Fibroblast of skin of back (primary cell): ENCODE measurements at regions not wholly inside any gene's neighbourhood (a gene's known extent, or its start where the extent isn't known, plus 50 kb on each side); places are given as distances from the start of the nearest gene placed in this dataset.
"Not testable (repeated sequence)": the region's sequence is repeated elsewhere in the genome, so short reads cannot be mapped to it uniquely, and the experiment has no call there.

Experiments
- DNase-seq: peaks from one replicate; pipeline ENCODE4 v3.0.0-alpha.2; 2013

DNA sequence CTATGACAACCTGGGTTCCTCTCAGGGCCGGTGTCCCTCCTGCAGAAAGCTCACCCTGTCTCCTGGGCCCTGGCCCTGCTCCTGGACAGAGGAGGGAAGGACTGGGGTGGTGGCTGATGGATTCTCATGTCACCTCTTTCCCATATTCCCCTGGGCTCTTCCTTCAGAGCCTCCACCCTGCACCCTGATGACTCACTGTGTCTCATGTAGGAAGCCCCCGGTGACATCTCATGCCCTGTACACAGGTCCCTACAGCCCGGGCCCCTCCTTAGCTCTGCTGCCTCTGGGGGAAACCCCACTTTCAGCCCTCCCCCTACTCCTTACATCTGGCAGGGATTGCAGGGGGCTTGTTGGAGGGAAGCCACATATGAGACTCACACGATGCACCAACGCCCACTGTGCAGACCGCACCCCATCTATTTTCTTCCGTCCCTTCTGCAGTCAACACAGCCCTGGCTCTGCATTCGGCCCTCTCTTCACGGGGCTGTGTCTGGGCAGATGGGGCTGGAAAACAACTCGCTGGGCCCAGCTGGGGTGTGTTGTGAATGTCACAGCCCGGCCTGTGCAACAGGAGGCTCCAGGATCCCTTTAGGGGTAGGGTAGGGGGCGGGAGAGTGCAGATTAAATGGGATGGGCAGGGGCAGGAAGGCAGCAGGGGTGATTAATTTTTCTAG lies 124.6 kb upstream of the SULF2 start:
- peak; percentile 50 for DNase-seq

DNA sequence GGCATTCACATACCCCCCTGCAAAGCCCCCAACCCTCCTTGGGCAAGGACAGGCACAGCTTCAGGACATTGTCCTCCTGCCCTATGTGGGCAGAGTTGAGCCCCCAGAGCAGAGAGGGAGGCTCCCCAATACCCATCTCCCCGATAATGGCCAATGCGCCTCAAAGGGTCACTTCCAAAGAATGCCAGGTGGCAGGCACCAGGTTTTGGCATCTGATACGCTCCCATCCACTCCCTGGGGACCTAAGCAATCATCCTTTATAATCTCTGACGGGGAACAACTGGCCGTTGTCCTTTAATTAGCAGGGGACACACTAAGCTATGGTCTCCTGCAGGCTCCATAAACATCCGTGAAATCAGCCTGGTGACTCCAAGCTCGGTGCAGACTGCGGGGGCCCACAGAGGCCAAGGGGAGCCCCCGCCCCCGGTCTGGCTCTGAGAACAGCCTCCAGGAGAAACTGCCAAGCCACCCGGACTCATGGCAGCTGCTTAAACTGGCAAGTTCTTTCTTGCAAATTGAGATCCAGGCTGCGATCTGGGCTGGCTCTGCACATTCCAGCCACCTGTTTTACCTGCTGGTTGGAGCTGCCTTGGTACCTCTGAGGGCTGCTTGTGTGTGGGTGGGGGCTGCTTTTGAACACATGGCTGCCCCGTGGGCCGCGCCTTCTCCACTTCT lies 123.2 kb upstream of the SULF2 start:
- DNase-seq: not testable (repeated sequence)

DNA sequence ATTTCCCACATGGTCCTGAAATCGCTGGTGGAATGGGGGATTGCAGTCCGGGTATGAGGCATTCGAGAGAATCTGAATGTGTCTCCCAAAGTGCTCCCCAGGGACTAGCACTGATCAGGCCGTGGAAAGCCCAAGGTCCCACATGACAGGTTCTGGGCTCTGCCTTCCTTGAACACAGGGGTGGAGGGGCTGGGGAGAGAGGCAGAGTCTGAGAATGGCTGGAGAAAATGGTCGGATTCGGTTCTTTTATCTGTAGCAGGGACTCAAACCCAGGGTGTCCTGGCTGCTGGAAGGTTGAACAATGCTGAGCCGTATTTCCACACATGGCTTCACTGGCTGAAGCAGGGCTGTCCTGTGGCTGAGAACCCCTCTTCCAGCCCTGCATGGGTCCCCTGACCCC lies 122.7 kb upstream of the SULF2 start:
- peak; percentile 7 for DNase-seq

DNA sequence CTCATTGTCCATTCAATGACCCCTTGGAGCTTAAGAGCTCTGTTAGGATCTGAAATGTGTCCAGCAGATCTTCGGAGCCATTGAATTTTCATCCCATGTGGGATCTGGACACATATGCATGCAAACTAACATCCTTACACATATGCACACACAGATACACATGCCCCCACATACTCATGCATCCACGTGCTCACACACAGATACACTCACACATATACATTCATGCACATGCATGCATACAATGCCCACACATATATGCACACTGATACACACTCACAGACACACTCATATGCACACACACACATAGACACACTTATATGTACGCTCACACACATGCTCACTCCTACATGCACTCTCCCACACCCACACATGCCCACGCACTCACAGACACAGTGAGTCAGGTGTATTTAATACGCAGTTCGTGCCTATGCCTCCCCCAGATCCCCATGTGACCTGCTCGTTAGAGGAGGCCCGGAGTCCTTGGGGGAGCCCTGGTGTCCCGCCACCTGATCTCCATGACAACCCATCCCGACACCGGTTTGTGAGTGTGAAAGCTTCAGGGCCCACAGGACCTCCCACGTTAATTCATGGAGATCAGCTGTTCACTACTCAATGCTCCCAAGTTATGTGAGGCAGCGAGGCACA lies 121.9 kb upstream of the SULF2 start:
- no peak for DNase-seq

DNA sequence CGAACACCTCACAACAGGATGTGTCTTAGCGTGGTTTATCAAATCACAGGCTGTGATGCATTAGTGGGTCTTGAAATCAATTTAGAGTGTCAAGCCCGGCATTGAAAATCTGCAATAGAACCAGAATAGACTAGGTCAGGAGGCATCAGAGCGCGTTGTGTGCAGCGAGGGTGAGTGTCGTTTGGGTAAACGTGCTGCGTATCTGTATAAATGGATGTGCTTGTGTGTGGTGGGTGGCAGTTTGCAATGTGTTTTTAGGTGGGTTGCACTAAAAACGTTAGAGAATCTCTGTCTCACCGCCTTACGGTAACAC lies 121.0 kb upstream of the SULF2 start:
- DNase-seq: no peak

DNA sequence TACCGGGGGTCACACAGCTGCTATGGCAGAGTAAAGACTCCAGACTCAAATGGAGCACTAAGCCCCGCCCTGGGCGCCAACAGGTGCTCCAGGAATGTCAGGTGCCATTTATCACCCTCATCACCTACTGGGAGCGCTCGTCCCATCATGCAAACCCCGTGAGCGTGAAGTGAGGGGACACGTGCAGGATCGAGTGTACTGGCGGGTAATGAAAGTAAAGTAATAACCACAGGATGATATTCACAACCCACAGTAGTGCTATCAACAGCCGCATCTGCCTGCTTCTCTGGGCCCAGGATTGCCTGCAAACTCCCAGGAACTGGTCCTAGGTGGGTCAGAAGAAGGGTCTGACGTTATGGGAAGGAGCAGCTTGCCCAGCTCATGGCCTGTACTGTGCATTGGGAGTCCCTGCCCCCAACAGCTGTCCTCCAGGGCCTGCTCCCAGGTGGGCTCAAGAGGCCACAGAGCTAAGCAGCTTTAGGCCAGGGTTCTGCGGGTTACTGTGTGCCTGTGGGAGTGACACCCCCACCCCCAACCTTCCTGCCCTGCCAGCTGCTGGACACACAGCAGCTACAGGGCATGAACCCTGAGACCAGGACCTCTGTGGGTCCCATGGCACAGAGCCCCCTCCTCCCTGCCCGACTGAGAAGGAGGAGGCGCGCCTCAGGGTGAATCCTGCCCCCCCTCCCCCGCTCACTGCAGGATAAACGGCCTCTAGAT lies 120.5 kb upstream of the SULF2 start:
- DNase-seq: no peak

DNA sequence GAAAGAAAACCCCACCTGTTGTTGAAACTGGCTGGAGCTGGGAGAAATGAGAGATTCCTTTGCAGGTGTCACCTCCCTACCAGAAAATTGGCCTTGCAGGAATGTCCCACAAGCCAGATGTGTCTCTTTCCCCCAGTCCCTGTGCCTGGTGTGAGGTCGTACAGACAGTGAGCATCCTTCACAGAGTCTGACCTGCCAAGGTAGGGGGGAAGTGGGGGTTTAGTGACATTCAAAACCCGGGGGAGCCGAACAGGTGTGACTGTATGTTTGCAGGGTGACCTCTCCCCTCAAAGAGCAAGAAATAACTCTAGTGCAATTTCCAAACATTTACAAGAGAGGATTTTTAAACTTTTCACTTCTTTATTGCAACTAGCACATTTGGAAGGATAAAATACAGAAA lies 117.7 kb upstream of the SULF2 start:
- DNase-seq: not testable (repeated sequence)

DNA sequence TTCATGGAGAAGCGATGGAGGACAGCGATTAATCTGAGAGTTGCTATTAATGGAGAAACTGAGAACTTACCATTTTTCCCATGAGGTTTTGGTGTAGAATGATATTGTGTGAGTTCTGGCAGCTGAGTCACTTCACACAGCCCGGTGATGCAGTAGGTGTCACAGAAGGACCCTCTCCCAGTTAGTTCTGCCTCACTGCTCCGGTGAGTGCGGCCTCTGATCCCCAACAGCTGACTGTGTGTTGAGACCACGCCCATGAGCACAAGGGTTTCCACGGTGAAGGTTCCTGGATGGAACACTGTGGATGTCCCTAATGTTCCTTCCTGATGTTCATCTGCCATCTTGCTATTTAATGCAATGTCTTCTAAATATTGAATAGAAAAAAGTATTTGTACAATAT lies 114.0 kb upstream of the SULF2 start:
- DNase-seq: not testable (repeated sequence)

DNA sequence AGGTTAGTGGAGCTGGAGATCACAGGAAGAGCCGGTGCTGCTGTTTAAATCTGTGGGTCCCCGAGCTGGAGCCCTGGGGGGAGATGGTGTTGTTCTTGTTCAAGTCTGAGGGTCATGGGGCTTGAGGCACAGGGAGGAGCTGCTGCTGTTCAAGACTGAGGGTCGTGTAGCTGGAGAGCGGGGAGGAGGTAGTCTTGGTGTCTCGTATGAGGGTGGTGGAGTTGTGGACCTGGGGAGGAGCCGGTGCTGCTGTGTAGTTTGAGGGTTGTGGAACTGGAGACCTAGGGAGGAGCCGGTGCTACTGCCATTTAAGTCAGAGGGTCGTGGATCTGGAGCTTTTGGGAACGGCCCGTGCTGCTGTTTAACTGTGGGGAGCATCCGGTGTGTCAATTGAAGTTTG lies 112.2 kb upstream of the SULF2 start:
- DNase-seq: no peak

DNA sequence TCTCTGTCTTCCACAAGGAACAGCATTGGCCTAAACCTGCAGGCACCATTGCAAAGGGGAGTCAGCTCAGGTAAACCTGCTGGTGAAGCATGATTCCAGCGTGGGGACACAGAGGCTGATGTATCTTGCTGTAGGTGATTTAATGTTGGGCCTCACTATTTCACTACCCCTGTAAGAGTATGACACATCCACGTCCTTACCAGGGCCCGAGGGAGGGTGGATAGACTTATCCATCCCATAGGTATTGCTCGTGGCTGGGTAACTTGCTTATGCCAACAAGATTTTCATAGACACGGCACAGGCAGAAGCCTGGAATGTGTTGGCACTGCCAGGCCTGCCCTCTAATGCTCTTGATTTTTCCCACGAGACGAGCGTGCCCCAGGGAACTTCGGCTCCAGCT lies 107.4 kb upstream of the SULF2 start:
- not testable (repeated sequence) for DNase-seq

DNA sequence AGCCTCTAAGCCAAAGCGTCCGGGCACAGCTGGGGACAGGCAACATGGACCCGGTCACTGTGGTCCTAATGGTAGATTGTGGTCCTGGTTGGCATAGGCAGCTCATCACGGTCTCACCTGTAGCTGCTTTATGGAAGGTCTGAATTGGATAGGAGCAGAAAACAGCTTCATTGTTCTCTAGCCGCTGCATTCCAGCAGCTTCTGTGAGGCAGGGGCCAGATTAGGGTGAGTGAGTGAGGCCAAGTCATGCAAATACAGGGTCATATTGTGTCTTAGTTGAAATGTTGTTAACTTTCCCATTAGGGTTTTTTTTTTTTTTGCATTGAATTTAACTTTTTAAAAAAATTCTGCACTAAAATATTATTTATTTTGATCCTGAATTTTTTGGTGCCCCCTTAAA lies 105.4 kb upstream of the SULF2 start:
- DNase-seq: not testable (repeated sequence)

DNA sequence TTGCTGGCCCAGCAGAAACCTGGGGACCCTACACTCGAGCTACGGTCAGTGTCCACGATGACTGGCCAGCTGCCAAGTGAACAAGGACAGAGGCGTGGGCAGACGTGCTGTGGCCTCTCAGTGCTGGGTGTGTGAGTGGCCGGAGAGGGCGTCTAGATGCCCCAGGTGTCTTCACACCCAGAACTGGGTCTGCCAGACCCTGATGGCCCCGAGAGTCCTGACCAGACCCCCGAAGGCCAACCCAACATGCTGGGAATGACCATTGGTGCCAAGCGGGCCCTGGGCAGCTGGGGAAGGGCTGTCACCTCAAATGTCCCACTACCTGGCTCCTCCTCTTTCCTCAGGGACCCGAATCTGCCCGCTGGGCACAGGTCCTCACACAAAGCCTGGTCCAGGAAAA lies 104.5 kb upstream of the SULF2 start:
- DNase-seq: not testable (repeated sequence)

DNA sequence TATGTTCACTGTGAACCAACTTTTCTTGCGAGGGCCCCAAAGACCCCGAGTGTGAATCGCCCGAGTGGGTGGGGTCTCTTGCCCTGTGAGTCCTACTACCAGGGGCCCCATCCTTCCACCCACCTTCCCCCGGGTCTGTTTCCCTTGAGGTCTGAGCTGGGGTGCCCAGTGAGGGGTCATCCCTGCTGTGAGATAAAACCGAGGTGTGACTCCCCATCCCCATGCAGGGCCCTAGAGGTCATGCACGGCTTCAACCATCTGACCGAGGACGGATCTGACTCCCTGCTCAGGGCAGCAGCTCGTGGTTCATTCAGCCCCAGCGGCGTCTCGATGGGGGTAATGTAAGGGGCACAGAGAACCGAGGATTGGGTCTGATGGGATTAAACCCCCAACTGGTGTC lies 103.1 kb upstream of the SULF2 start:
- no peak for DNase-seq

DNA sequence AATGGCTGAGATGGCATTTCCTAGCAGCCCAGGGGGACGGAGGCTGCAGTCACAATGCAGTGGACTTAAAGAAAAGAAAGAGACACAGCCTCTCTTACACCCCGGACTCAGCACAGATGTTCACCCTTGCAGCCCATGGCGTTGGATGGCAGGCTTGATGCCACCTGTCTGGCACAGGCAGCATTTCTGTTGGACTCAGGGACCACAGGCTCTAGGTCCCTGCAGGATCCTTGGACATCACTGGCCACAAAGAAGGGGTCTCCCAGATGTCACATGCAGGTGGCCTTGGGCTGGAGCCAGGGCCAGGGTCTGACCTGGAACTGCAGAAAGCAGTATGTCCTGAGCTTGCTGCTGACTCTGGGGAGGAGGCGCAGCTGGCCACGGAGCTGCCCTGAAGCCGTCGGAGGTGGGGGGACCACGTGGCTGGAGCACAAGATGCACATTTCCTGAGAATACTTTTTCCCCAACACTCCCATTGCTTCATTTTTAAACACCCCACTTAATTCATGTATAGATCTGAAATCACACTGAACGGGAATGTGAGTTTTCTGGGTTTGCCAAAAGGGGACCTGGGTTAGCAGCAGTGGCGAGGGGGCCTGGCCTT lies 102.3 kb upstream of the SULF2 start:
- no peak for DNase-seq

DNA sequence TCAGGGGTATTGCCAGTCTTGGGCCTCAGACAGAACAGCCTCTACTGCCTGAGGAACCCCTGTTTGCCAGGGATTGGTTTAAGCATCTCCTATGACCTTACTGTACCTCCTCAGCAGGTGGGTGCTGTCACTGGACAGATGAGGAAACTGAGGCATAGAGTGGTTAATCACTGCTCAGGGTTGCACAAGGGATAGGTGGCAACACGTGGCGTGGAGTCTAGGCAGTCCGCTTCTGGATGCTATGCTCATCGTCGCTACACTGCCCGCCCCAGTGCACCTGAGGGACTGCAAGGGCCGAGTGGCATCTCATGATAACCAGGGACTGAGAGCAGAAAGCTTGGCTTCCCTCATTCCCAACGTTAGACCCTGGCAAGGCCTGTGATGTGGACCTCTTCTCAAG lies 101.8 kb upstream of the SULF2 start:
- DNase-seq: no peak

DNA sequence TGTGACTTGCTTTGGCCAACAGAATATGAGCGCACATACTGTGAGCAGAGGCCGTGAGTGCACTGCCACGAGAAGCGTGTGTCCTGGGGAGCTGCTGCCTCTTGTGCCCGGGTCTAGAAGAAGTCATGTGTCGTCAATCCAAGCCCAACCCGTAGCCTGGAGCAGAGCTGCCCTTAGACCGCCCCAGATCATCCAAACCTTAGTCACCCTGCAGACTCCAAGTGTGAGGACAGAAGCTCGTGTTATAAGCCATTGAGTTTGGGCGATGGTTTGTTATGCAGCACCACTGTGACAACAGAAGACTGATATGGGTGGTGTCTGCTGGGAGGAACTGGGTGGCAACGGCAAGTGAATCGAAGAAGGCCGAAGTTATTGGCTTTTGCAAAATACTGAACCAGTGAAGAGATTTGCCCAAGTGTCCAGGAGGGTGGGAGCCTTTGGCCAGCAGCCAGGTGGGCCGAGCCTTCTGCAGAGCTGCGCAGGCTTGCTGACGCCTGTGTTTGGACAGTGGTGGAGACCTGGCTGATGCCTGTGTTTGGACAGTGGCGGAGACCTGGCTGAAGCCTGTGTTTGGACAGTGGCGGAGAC lies 101.3 kb upstream of the SULF2 start:
- no peak for DNase-seq

DNA sequence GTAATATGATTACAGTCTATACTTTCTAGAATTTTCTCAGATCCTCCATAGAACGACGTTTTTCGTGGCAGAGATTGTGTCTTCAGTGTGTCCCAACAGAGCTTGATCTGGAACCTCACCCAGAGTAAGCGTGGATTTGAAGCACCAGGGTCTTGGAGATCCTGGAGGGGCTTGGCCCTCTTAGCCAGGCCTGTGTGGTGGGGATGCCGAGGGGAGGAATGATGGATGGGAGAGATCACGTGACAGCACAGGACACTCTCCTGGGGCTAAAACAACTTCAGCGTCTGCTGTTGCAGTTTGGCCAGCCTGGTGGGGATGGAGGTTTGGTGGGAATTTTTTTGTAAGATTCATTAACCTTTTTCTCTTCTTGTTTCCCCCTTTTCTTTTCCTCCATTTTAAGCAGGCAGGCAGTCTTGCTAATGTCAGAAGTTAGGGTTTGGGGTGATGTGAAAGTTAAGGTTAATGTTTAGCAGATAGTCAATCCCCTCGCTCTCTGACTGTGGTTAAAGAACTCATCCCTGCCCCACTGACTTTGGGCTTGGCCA lies 100.7 kb upstream of the SULF2 start:
- DNase-seq: no peak

DNA sequence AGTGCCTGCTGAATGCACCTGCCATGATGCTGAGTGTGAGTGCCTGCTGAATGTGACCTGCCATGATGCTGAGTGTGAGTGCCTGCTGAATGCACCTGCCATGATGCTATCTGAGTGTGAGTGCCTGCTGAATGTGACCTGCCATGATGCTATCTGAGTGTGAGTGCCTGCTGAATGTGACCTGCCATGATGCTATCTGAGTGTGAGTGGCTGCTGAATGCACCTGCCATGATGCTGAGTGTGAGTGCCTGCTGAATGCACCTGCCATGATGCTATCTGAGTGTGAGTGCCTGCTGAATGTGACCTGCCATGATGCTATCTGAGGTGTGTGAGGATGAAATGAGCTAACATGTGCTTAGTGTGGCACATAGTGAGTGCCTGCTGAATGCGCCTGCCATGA lies 98.7 kb upstream of the SULF2 start:
- DNase-seq: not testable (repeated sequence)

DNA sequence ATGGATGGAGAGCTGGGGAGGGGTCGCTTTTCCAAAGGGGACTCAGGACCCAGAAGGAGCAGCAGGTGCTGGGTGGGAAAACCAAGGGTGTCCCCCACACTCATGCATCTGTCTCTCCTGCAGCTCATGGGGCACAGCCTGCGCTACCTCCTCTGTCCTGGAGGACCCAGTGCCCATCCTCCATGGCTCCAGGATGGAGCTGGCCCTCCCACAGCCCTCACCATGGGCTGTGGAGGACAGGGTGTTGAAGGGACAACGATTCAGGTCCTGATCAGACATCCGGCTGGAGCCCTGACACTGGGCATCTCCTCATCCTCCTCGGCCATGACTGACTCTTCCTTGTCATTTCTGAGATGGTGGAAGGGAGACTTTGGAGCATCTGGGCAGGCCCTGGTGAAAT lies 97.9 kb upstream of the SULF2 start:
- DNase-seq: no peak

DNA sequence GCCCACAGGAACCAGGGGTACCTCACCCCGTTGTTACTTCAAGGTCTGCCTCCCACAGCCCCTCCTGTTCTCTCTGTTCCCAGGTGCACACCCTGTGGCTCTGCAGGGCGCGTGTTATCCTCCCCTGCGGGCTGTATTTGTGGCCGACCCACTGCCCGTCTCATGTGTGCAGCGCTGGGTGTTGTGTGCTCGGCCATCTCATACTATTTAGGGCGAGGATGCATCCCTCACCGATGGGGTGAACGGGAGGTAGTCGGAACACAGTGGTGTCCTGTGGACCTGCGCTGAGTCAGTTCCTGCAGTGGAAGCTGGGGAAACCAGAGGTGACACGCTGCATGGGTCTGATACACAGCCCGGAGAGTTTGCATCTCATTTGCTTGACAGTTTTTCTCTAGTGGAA lies 94.5 kb upstream of the SULF2 start:
- no peak for DNase-seq

DNA sequence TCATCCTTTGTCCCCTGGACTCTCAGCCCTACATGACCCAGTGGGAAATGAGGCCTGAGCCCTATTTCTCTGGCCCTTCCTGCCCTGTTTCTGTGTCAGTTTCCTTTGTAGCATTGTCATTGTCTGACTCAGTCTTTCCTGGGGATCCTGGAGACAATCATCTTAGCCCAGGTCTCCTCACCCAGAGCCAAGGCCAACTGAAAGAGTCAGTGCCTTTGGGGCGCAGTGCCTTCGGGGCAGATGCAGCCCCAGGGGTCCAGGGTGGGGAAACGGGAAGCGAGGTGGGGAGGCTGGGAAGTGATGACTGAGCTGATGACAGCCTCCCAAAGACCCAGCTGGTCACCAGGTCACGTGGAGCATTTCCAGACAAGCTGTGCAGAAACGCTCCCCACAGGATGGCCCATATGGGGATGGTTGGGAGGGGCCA lies 93.3 kb upstream of the SULF2 start:
- DNase-seq: peak; percentile 56

DNA sequence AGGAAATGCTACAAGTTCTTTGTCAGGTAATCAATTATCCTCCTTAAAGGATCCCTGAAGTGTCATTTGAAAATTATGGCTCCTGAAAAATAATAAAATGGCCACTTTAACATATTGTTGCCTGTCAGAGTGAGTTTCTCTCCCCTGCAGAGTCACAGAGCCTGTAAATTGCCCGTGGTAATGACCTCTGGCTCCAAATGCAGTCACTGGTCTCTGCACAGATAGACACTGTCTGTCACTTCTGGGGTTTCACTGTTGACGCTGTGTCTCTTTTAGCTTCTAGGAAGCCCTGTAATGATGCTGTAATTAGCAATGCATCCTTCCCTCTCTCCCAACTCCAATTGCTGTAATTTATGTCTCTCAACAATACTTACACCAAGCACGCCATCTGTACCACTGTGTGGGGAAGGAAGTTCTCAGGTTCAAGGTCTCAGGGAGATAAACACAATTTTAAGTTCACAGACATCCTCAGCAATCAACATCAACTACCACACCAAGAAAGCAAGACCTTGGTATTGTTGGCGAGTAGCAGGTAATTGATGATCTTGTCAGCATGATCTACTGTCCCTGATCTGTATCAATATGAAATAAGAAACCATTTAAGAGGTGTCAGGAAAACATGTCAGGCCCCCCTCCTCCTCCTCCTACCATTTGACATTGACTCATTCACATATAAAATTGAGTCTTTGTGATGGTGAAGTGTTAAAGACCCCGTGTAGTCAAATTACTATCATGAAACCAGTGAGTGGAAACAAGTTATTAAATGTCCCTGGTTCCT lies 91.2 kb upstream of the SULF2 start:
- no peak for DNase-seq
